HepG2 (cell line): ENCODE measurements at regions not wholly inside any gene's neighbourhood (a gene's known extent, or its start where the extent isn't known, plus 50 kb on each side); places are given as distances from the start of the nearest gene placed in this dataset.

Experiments
- ATAC-seq: fragments of 200-7000 bp; cut with Tn5 transposase; 3 replicates; pipeline ENCODE4 v1.9.1; 2020; ENCODE audit warnings: mild to moderate bottlenecking, moderate library complexity
- BruUV-seq: library from RNA; stranded (reverse); fragments of 400-500 nt; replicated peaks from 2 replicates; lab custom pipeline; 2021; lab: Mats Ljungman, UMichigan
- CTCF ChIA-PET: fragments of 300-600 bp; formaldehyde crosslinking; extraction: SDS; loops from one replicate; lab custom pipeline; 2021; ENCODE audit warnings: low total read pairs, inconsistent platforms, low intra/inter-chr PET ratio; lab: Yijun Ruan, JAX
- POLR2A ChIA-PET: fragments of 350-600 bp; sonication (Branson Sonifier 250); formaldehyde crosslinking; loops from one replicate; lab custom pipeline; 2020; ENCODE audit warnings: antibody characterized with exemption, inconsistent platforms; lab: Yijun Ruan, JAX
- DNase-seq: peaks from one replicate; pipeline ENCODE4 v3.0.0-alpha.2; 2015; ENCODE audit warnings: low spot score
- FAIRE-seq: peaks from 3 replicates; lab custom pipeline; 2011; peaks lifted over from hg19 to GRCh38; lab: Jason Lieb, UNC
- H2AFZ ChIP-seq: one replicate; pipeline ENCODE4 v1.6.1; 2011; ENCODE audit warnings: low read length, inconsistent platforms
- H3K27ac ChIP-seq: fragments of 300-600 bp; 3 replicates; pipeline ENCODE4 v1.8.0; 2011; ENCODE audit warnings: mixed run types, mild to moderate bottlenecking, mixed read lengths, low read length, inconsistent platforms; ENCODE audit not compliant: insufficient read depth; ENCODE audit errors: extremely low read length
- H3K27me3 ChIP-seq, 2 experiments: fragments of 200-600 bp in 1 of 2; 2 replicates in 1 of 2; 3 replicates in 1 of 2; pipeline versions ENCODE4 v1.6.0 to v1.8.0; 2011; ENCODE audit warnings: low read length in 2 of 2, mild to moderate bottlenecking in 2 of 2, moderate library complexity in 2 of 2, inconsistent platforms in 1 of 2; ENCODE audit not compliant: insufficient read depth in 2 of 2, control insufficient read depth in 1 of 2
- H3K36me3 ChIP-seq, 2 experiments: fragments of 200-600 bp in 1 of 2; replicated peaks in 1 of 2; 2 replicates in 1 of 2; 3 replicates in 1 of 2; pipeline versions ENCODE4 v1.5.1 to v1.8.0; 2011; ENCODE audit warnings: low read length in 2 of 2, inconsistent platforms in 1 of 2; ENCODE audit not compliant: insufficient read depth in 2 of 2, control insufficient read depth in 1 of 2
- H3K4me1 ChIP-seq: 2 replicates; pipeline ENCODE4 v1.5.1; 2012; ENCODE audit warnings: low read length, inconsistent platforms; ENCODE audit not compliant: insufficient read depth
- H3K4me2 ChIP-seq: 2 replicates; pipeline ENCODE4 v1.6.0; 2011; ENCODE audit warnings: low read depth, low read length, inconsistent platforms
- H3K4me3 ChIP-seq, 3 experiments: fragments of 200-600 bp in 1 of 3; sonication (generic), shearing (Covaris generic) in 1 of 3; replicated peaks in 1 of 3; 2 replicates each; pipeline ENCODE4 v1.5.1; 2011 to 2016; ENCODE audit warnings: low read length in 3 of 3, inconsistent platforms in 2 of 3, low read depth in 2 of 3, mild to moderate bottlenecking in 2 of 3, control low read depth in 1 of 3, mixed read lengths in 1 of 3; ENCODE audit not compliant: insufficient read depth in 1 of 3
- H3K79me2 ChIP-seq: one replicate; pipeline ENCODE4 v1.6.1; 2011; ENCODE audit warnings: low read length, inconsistent platforms; ENCODE audit not compliant: insufficient read depth
- H3K9ac ChIP-seq: 2 replicates; pipeline ENCODE4 v1.6.0; 2011; ENCODE audit warnings: mild to moderate bottlenecking, low read depth, low read length, inconsistent platforms; ENCODE audit not compliant: insufficient read depth
- H3K9me3 ChIP-seq: 2 replicates; pipeline ENCODE4 v1.5.1; 2012; ENCODE audit warnings: mild to moderate bottlenecking, low read length
- H4K20me1 ChIP-seq: 2 replicates; pipeline ENCODE4 v1.6.0; 2011; ENCODE audit warnings: inconsistent platforms, mild to moderate bottlenecking, low read length, moderate library complexity; ENCODE audit not compliant: insufficient read depth
- ATM ChIP-seq: fragments of 450-650 bp; IDR thresholded peaks from 2 replicates; pipeline ENCODE4 v1.7.1; 2017; ENCODE audit warnings: mild to moderate bottlenecking, borderline replicate concordance
- MAFF ChIP-seq: IDR thresholded peaks from 2 replicates; pipeline ENCODE4 v1.6.1; 2011; ENCODE audit warnings: low read depth, low read length, improper control_type of control experiment
- MAFK ChIP-seq, 2 experiments: IDR thresholded peaks in 1 of 2; conservative IDR thresholded peaks in 1 of 2; 2 replicates each; pipeline ENCODE4 v1.6.1; 2011; ENCODE audit warnings: improper control_type of control experiment in 2 of 2, low read length in 2 of 2
- MAZ ChIP-seq, 2 experiments: sonication (generic) in 1 of 2; formaldehyde crosslinking in 1 of 2; IDR thresholded peaks; 2 replicates each; pipeline versions ENCODE4 v1.5.0 to v1.6.1; 2012 to 2020; ENCODE audit warnings: low read depth in 2 of 2, mild to moderate bottlenecking in 2 of 2, borderline replicate concordance in 1 of 2, improper control_type of control experiment in 1 of 2, low read length in 1 of 2, missing genetic modification reagents in 1 of 2, moderate library complexity in 1 of 2
- SNAI1 ChIP-seq: sonication (generic); formaldehyde crosslinking; IDR thresholded peaks from 2 replicates; pipeline ENCODE4 v1.5.0; 2020; ENCODE audit warnings: mild to moderate bottlenecking, missing genetic modification reagents, borderline replicate concordance
- SP140L ChIP-seq: sonication (generic); formaldehyde crosslinking; IDR thresholded peaks from 2 replicates; pipeline ENCODE4 v1.4.0; 2020; ENCODE audit warnings: missing genetic modification reagents, borderline replicate concordance
- TEAD3 ChIP-seq: optimal IDR thresholded peaks from 2 replicates; pipeline ENCODE3; 2016; ENCODE audit warnings: borderline replicate concordance
- ZNF337 ChIP-seq: sonication (generic); formaldehyde crosslinking; IDR thresholded peaks from 2 replicates; pipeline ENCODE4 v1.5.1; 2020; ENCODE audit warnings: missing genetic modification reagents, low read depth, mild to moderate bottlenecking, borderline replicate concordance
- ZNF562 ChIP-seq: sonication (generic); formaldehyde crosslinking; IDR thresholded peaks from 2 replicates; pipeline ENCODE4 v1.8.0; 2022; ENCODE audit warnings: missing genetic modification reagents, borderline replicate concordance
- ZNF850 ChIP-seq: sonication (generic); formaldehyde crosslinking; conservative IDR thresholded peaks from 2 replicates; pipeline ENCODE4 v1.9.0; 2021; ENCODE audit warnings: mild to moderate bottlenecking, missing genetic modification reagents
- WGBS: methylation state at CpG from one replicate; pipeline ENCODE4 v1.1.6; 2017; ENCODE audit warnings: low lambda C conversion rate; 5-methylcytosine and 5-hydroxymethylcytosine counted together
- in situ Hi-C: cut with HindIII; loops from 2 replicates; pipeline ENCODE4 v1.10.0; 2017; ENCODE audit warnings: low pct_unique_long_range_greater_than_20kb; ENCODE audit not compliant: extremely low pct_ligation_motif_present
- intact Hi-C: fragments of 100-400 bp; cut with micrococcal nuclease; formaldehyde crosslinking; loops from one replicate; pipeline ENCODE4 v1.10.0; 2022; ENCODE audit not compliant: unreplicated experiment

DNA sequence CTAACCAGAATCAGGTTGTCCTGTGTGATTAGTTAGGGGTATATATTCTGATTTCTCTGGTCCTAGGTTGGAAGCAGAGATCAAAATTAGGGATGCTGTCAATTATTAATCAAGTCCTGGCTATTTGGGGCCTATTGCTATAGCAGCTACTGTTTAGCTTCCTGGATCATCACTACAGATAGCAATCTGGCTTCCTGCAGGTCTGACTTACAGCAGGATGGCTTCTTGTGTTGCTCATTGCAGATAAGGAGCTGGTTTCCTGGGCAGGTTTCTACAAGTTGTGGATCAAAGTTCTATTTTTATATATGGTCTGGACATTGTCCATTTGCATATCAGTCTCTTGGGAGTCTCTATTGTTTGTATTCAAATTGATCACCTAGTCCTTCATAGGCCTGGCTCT is 57.7 kb upstream of the C4orf54 start:
- H2AFZ ChIP-seq = no peak overlapping the region
- no TSS peak for BruUV-seq
- no peak for FAIRE-seq
- no peak overlapping the region for H3K4me3 ChIP-seq
- POLR2A ChIA-PET = no interaction called here
- TF ChIP-seq MAZ (IDR thresholded peaks at IDR 0.05; ENCODE audit: borderline replicate concordance, low read depth, low read length) (no peak), MAZ (CRISPR knock-in tag; IDR thresholded peaks at IDR 0.05; ENCODE audit: low read depth) (no peak), ZNF337 (CRISPR knock-in tag) (no peak), ZNF850 (CRISPR knock-in tag) (no peak), ATM (no peak), SNAI1 (CRISPR knock-in tag) (no peak), SP140L (CRISPR knock-in tag) (no peak), TEAD3 (CRISPR knock-in tag) (no peak)
- H3K36me3 ChIP-seq = no peaks in the 10 kb centered on the region
- intact Hi-C loops = no loop called here
- ATAC-seq = no peak
- H3K9me3 ChIP-seq = no peaks in the 10 kb centered on the region
- H3K4me2 ChIP-seq = no peak overlapping the region
- H3K4me1 ChIP-seq = no peaks in the 10 kb centered on the region
- in situ Hi-C loops = no loop called here
- no peak for DNase-seq
- H4K20me1 ChIP-seq = no peaks in the 10 kb centered on the region
- no peaks in the 10 kb centered on the region for H3K79me2 ChIP-seq
- CTCF ChIA-PET = no interaction called here
- H3K27me3 ChIP-seq = peaks cover 0 to 4% of the 10 kb centered on the region in 2 experiments; a peak in 1 of 5 replicates
- H3K9ac ChIP-seq = no peak overlapping the region
- H3K27ac ChIP-seq = no peak overlapping the region

- H3K4me3 ChIP-seq = no peak overlapping the region
- no peaks in the 10 kb centered on the region for H3K9me3 ChIP-seq
- H4K20me1 ChIP-seq = no peaks in the 10 kb centered on the region
- peak; percentile 75 to 87 for TF ChIP-seq MAFK (conservative IDR thresholded peaks at IDR 0.05 in 1 of 2, IDR thresholded peaks at IDR 0.05 in 1 of 2; ENCODE audit: low read length in 2 of 2)
- TF ChIP-seq ZNF562 (CRISPR knock-in tag) = no peak
- TF ChIP-seq MAFF = peak; percentile 76
- TF ChIP-seq, all 625 proteins: peak for 2
- peaks cover 0 to 4% of the 10 kb centered on the region in 2 experiments; a peak in 1 of 5 replicates for H3K27me3 ChIP-seq
- ATAC-seq (no peak), DNase-seq (no peak), FAIRE-seq (no peak)
- no peak overlapping the region for H3K27ac ChIP-seq
- intact Hi-C loops = no loop called here
- ChIA-PET CTCF (no interaction called here), POLR2A (no interaction called here)
- H3K9ac ChIP-seq = no peak overlapping the region
- BruUV-seq = no TSS peak
- H3K36me3 ChIP-seq = no peaks in the 10 kb centered on the region
- no peak overlapping the region for H2AFZ ChIP-seq
- in situ Hi-C loops = no loop called here
- 21% methylated on average over 4 of the region's 4 CpGs for WGBS
- no peaks in the 10 kb centered on the region for H3K79me2 ChIP-seq
- H3K4me2 ChIP-seq = no peak overlapping the region
- H3K4me1 ChIP-seq = no peaks in the 10 kb centered on the region
Observed at GRCh38 chr4:99714179-99714578, 56.6 kb upstream of the C4orf54 start.
